HepG2 (cell line): ENCODE measurements at regions not wholly inside any gene's neighbourhood (a gene's known extent, or its start where the extent isn't known, plus 50 kb on each side); places are given as distances from the start of the nearest gene placed in this dataset.

ENCODE experiments used
- ATAC-seq: fragments of 200-7000 bp; cut with Tn5 transposase; 3 replicates; pipeline ENCODE4 v1.9.1; 2020; ENCODE audit warnings: mild to moderate bottlenecking, moderate library complexity
- BruUV-seq: library from RNA; stranded (reverse); fragments of 400-500 nt; replicated peaks from 2 replicates; lab custom pipeline; 2021; lab: Mats Ljungman, UMichigan
- CTCF ChIA-PET: fragments of 300-600 bp; formaldehyde crosslinking; extraction: SDS; loops from one replicate; lab custom pipeline; 2021; ENCODE audit warnings: low total read pairs, inconsistent platforms, low intra/inter-chr PET ratio; lab: Yijun Ruan, JAX
- POLR2A ChIA-PET: fragments of 350-600 bp; sonication (Branson Sonifier 250); formaldehyde crosslinking; loops from one replicate; lab custom pipeline; 2020; ENCODE audit warnings: antibody characterized with exemption, inconsistent platforms; lab: Yijun Ruan, JAX
- DNase-seq: peaks from one replicate; pipeline ENCODE4 v3.0.0-alpha.2; 2015; ENCODE audit warnings: low spot score
- FAIRE-seq: peaks from 3 replicates; lab custom pipeline; 2011; peaks lifted over from hg19 to GRCh38; lab: Jason Lieb, UNC
- H2AFZ ChIP-seq: one replicate; pipeline ENCODE4 v1.6.1; 2011; ENCODE audit warnings: low read length, inconsistent platforms
- H3K27ac ChIP-seq: fragments of 300-600 bp; 3 replicates; pipeline ENCODE4 v1.8.0; 2011; ENCODE audit warnings: mixed run types, mild to moderate bottlenecking, mixed read lengths, low read length, inconsistent platforms; ENCODE audit not compliant: insufficient read depth; ENCODE audit errors: extremely low read length
- H3K27me3 ChIP-seq, 2 experiments: fragments of 200-600 bp in 1 of 2; 2 replicates in 1 of 2; 3 replicates in 1 of 2; pipeline versions ENCODE4 v1.6.0 to v1.8.0; 2011; ENCODE audit warnings: low read length in 2 of 2, mild to moderate bottlenecking in 2 of 2, moderate library complexity in 2 of 2, inconsistent platforms in 1 of 2; ENCODE audit not compliant: insufficient read depth in 2 of 2, control insufficient read depth in 1 of 2
- H3K36me3 ChIP-seq, 2 experiments: fragments of 200-600 bp in 1 of 2; replicated peaks in 1 of 2; 2 replicates in 1 of 2; 3 replicates in 1 of 2; pipeline versions ENCODE4 v1.5.1 to v1.8.0; 2011; ENCODE audit warnings: low read length in 2 of 2, inconsistent platforms in 1 of 2; ENCODE audit not compliant: insufficient read depth in 2 of 2, control insufficient read depth in 1 of 2
- H3K4me1 ChIP-seq: 2 replicates; pipeline ENCODE4 v1.5.1; 2012; ENCODE audit warnings: low read length, inconsistent platforms; ENCODE audit not compliant: insufficient read depth
- H3K4me2 ChIP-seq: 2 replicates; pipeline ENCODE4 v1.6.0; 2011; ENCODE audit warnings: low read depth, low read length, inconsistent platforms
- H3K4me3 ChIP-seq, 3 experiments: fragments of 200-600 bp in 1 of 3; sonication (generic), shearing (Covaris generic) in 1 of 3; replicated peaks in 1 of 3; 2 replicates each; pipeline ENCODE4 v1.5.1; 2011 to 2016; ENCODE audit warnings: low read length in 3 of 3, inconsistent platforms in 2 of 3, low read depth in 2 of 3, mild to moderate bottlenecking in 2 of 3, control low read depth in 1 of 3, mixed read lengths in 1 of 3; ENCODE audit not compliant: insufficient read depth in 1 of 3
- H3K79me2 ChIP-seq: one replicate; pipeline ENCODE4 v1.6.1; 2011; ENCODE audit warnings: low read length, inconsistent platforms; ENCODE audit not compliant: insufficient read depth
- H3K9ac ChIP-seq: 2 replicates; pipeline ENCODE4 v1.6.0; 2011; ENCODE audit warnings: mild to moderate bottlenecking, low read depth, low read length, inconsistent platforms; ENCODE audit not compliant: insufficient read depth
- H3K9me3 ChIP-seq: 2 replicates; pipeline ENCODE4 v1.5.1; 2012; ENCODE audit warnings: mild to moderate bottlenecking, low read length
- H4K20me1 ChIP-seq: 2 replicates; pipeline ENCODE4 v1.6.0; 2011; ENCODE audit warnings: inconsistent platforms, mild to moderate bottlenecking, low read length, moderate library complexity; ENCODE audit not compliant: insufficient read depth
- AHR ChIP-seq: IDR thresholded peaks from 2 replicates; pipeline ENCODE4 v1.6.1; 2018; ENCODE audit warnings: missing genetic modification reagents, missing compliant biosample characterization
- CHD4 ChIP-seq: fragments of 200-600 bp; sonication (generic); IDR thresholded peaks from 2 replicates; pipeline ENCODE4 v1.7.0; 2017; ENCODE audit warnings: mild to moderate bottlenecking, low read length, borderline replicate concordance
- ESRRA ChIP-seq: sonication (generic); formaldehyde crosslinking; IDR thresholded peaks from 2 replicates; pipeline ENCODE4 v1.5.1; 2020; ENCODE audit warnings: mild to moderate bottlenecking, low read depth, missing genetic modification reagents
- ETV6 ChIP-seq: sonication (generic); formaldehyde crosslinking; conservative IDR thresholded peaks from 2 replicates; pipeline ENCODE4 v1.4.0; 2020; ENCODE audit warnings: missing genetic modification reagents
- HMG20A ChIP-seq: IDR thresholded peaks from 2 replicates; pipeline ENCODE4 v1.6.1; 2016; ENCODE audit warnings: borderline replicate concordance
- KAT2B ChIP-seq: fragments of 150-350 bp; IDR thresholded peaks from 2 replicates; pipeline ENCODE4 v1.6.1; 2014; ENCODE audit warnings: low read depth, low read length, borderline replicate concordance
- NRL ChIP-seq: sonication (generic); formaldehyde crosslinking; IDR thresholded peaks from 2 replicates; pipeline ENCODE4 v1.5.0; 2020; ENCODE audit warnings: missing genetic modification reagents, mild to moderate bottlenecking, moderate library complexity, borderline replicate concordance
- PTBP1 ChIP-seq: fragments of 200-400 bp; formaldehyde crosslinking; IDR thresholded peaks from 2 replicates; pipeline ENCODE4 v1.6.1; 2018; ENCODE audit warnings: low read length, low read depth; ENCODE audit not compliant: poor library complexity, severe bottlenecking
- SALL2 ChIP-seq: sonication (generic); formaldehyde crosslinking; IDR thresholded peaks from 2 replicates; pipeline ENCODE4 v1.8.1; 2023; ENCODE audit warnings: mild to moderate bottlenecking, missing genetic modification reagents, inconsistent platforms
- SNAPC2 ChIP-seq: sonication (generic); formaldehyde crosslinking; IDR thresholded peaks from 2 replicates; pipeline ENCODE4 v1.8.1; 2022; ENCODE audit warnings: mild to moderate bottlenecking, missing genetic modification reagents
- TP53 ChIP-seq: sonication (generic); formaldehyde crosslinking; conservative IDR thresholded peaks from 2 replicates; pipeline ENCODE4 v1.4.0; 2020; ENCODE audit warnings: missing genetic modification reagents
- ZNF670 ChIP-seq: sonication (generic); formaldehyde crosslinking; IDR thresholded peaks from 2 replicates; pipeline ENCODE4 v1.8.0; 2022; ENCODE audit warnings: mild to moderate bottlenecking, missing genetic modification reagents, borderline replicate concordance
- WGBS: methylation state at CpG from one replicate; pipeline ENCODE4 v1.1.6; 2017; ENCODE audit warnings: low lambda C conversion rate; 5-methylcytosine and 5-hydroxymethylcytosine counted together
- in situ Hi-C: cut with HindIII; loops from 2 replicates; pipeline ENCODE4 v1.10.0; 2017; ENCODE audit warnings: low pct_unique_long_range_greater_than_20kb; ENCODE audit not compliant: extremely low pct_ligation_motif_present
- intact Hi-C: fragments of 100-400 bp; cut with micrococcal nuclease; formaldehyde crosslinking; loops from one replicate; pipeline ENCODE4 v1.10.0; 2022; ENCODE audit not compliant: unreplicated experiment
- TF ChIP-seq, protein P1 (sequence below): sonication (generic); formaldehyde crosslinking; IDR thresholded peaks from 2 replicates; pipeline ENCODE4 v1.4.0; 2020; ENCODE audit warnings: missing genetic modification reagents

DNA sequence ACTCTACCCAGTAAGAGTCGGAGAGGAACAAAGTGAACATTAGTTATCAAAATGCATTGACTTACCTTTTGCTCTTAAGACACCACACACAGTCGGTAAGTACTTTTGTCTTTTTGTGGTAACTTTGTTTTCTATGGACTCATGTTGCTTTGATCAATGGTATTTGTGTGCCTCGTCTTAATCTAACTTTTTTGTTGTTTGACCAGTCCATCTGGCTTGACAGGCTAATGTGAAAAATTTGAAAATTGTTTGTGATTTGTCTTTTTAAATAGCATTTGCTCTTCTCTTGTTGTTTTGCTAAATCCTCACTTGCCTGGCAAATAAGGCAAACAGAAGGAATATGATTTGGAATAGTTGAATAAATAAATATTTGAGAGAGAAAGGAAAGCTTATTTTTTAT is 71.4 kb upstream of the CHD1 start:
- Histone ChIP-seq H3K4me3 (no peak overlapping the region), H4K20me1 (no peaks in the 10 kb centered on the region), H3K4me1 (peaks cover 14% of the 10 kb centered on the region), H3K4me2 (no peak overlapping the region), H3K27ac (no peak overlapping the region), H3K36me3 (no peaks in the 10 kb centered on the region), H3K27me3 (no peaks in the 10 kb centered on the region), H2AFZ (no peak overlapping the region), H3K9me3 (no peaks in the 10 kb centered on the region), H3K79me2 (no peaks in the 10 kb centered on the region), H3K9ac (no peak overlapping the region)
- BruUV-seq: no TSS peak
- ChIA-PET CTCF (no interaction called here), POLR2A (no interaction called here)
- TF ChIP-seq, protein P1, sequence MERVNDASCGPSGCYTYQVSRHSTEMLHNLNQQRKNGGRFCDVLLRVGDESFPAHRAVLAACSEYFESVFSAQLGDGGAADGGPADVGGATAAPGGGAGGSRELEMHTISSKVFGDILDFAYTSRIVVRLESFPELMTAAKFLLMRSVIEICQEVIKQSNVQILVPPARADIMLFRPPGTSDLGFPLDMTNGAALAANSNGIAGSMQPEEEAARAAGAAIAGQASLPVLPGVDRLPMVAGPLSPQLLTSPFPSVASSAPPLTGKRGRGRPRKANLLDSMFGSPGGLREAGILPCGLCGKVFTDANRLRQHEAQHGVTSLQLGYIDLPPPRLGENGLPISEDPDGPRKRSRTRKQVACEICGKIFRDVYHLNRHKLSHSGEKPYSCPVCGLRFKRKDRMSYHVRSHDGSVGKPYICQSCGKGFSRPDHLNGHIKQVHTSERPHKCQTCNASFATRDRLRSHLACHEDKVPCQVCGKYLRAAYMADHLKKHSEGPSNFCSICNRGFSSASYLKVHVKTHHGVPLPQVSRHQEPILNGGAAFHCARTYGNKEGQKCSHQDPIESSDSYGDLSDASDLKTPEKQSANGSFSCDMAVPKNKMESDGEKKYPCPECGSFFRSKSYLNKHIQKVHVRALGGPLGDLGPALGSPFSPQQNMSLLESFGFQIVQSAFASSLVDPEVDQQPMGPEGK (CRISPR knock-in tag): no peak
- TF ChIP-seq ETV6: no peak
- no peak for TF ChIP-seq CHD4
- no peak for TF ChIP-seq ESRRA (CRISPR knock-in tag)
- no peak for TF ChIP-seq SALL2
- TF ChIP-seq KAT2B: no peak
- no peak for TF ChIP-seq AHR (CRISPR knock-in tag)
- no peak for TF ChIP-seq SNAPC2 (CRISPR knock-in tag)
- TF ChIP-seq ZNF670: no peak
- TF ChIP-seq PTBP1: no peak
- no peak for TF ChIP-seq TP53 (CRISPR knock-in tag)
- TF ChIP-seq HMG20A (CRISPR knock-in tag): no peak
- TF ChIP-seq NRL (CRISPR knock-in tag): no peak
- DNase-seq (no peak), FAIRE-seq (no peak), ATAC-seq (no peak)
- intact Hi-C loops: no loop called here
- WGBS: 16% methylated on average over 3 of the region's 3 CpGs
- in situ Hi-C loops: no loop called here
